Prostate gland (tissue), 2 donors: ENCODE measurements at regions not wholly inside any gene's neighbourhood (a gene's known extent, or its start where the extent isn't known, plus 50 kb on each side); places are given as distances from the start of the nearest gene placed in this dataset.

Experiments used
- DNase-seq: peaks from one replicate; pipeline ENCODE4 v3.0.0-alpha.2; 2019; ENCODE audit warnings: low spot score
- H3K27ac ChIP-seq, 2 donors: fragments of 200-600 bp; sonication (generic); 2 replicates each; pipeline ENCODE4 v1.5.1; 2017 to 2019
- H3K27me3 ChIP-seq: fragments of 200-600 bp; sonication (generic); replicated peaks from 2 replicates; pipeline ENCODE4 v1.5.1; 2019; ENCODE audit not compliant: insufficient read depth
- H3K36me3 ChIP-seq, 2 donors: fragments of 200-600 bp; sonication (generic); 1 replicate in 1 of 2; 2 replicates in 1 of 2; pipeline versions ENCODE4 v1.5.1 to v1.8.1; 2017 to 2019
- H3K4me1 ChIP-seq: fragments of 200-600 bp; sonication (generic); replicated peaks from 2 replicates; pipeline ENCODE4 v1.5.1; 2019
- H3K4me3 ChIP-seq, 2 donors: fragments of 200-600 bp; sonication (generic); 2 replicates each; pipeline ENCODE4 v1.5.1; 2017 to 2019
- H3K9me3 ChIP-seq: fragments of 200-600 bp; sonication (generic); 2 replicates; pipeline ENCODE4 v1.5.1; 2017
- POLR2A ChIP-seq: fragments of 450-650 bp; IDR thresholded peaks from one replicate; pipeline ENCODE4 v1.6.1; 2016; ENCODE audit warnings: antibody characterized with exemption, mild to moderate bottlenecking
- POLR2AphosphoS5 ChIP-seq: sonication (generic); formaldehyde crosslinking; IDR thresholded peaks from one replicate; pipeline ENCODE4 v1.6.1; 2017; ENCODE audit warnings: antibody characterized with exemption
- WGBS: methylation state at CpG from one replicate; pipeline ENCODE4 v1.1.5; 2018; 5-methylcytosine and 5-hydroxymethylcytosine counted together
- intact Hi-C: fragments of 100-400 bp; cut with DNase I; formaldehyde crosslinking; loops from one replicate; pipeline ENCODE4 v1.14.2; 2022
- TF ChIP-seq, protein P1 (sequence below), 4 experiments: fragments of 200-600 bp in 2 of 4; fragments of 450-650 bp in 2 of 4; sonication (generic) in 2 of 4; IDR thresholded peaks; 1 replicate in 3 of 4; 2 replicates in 1 of 4; pipeline ENCODE4 v1.5.1; 2016 to 2019; ENCODE audit warnings: antibody characterized with exemption in 4 of 4, mild to moderate bottlenecking in 2 of 4, moderate library complexity in 2 of 4

DNA sequence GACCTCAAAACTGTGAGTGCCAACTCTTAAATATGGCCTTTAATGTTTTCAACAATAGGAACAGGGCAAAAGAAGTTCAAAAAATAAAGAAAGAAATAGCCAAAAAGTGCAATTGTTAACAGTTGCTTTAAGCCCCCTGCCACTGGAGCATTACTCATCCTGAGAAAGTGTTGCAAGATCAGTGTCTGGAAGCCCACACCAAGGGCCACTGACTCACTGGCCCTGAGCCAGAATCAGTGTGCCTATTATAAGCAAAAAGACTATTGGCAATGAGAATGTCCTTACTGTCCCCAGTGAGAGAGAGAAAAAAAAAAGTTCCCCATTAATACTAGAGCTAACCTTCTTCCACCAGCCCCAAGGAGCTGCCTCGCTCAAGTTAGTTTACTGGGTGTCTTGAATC lies 480.1 kb upstream of the ZNF385D start:
- H3K9me3 ChIP-seq = no peaks in the 10 kb centered on the region
- no peaks in the 10 kb centered on the region for H3K36me3 ChIP-seq
- intact Hi-C loops = no loop called here
- H3K4me1 ChIP-seq = no peaks in the 10 kb centered on the region
- WGBS = 89% methylated on average over 1 of the region's 1 CpG
- no peak for DNase-seq
- no peak overlapping the region for H3K4me3 ChIP-seq
- TF ChIP-seq, protein P1, sequence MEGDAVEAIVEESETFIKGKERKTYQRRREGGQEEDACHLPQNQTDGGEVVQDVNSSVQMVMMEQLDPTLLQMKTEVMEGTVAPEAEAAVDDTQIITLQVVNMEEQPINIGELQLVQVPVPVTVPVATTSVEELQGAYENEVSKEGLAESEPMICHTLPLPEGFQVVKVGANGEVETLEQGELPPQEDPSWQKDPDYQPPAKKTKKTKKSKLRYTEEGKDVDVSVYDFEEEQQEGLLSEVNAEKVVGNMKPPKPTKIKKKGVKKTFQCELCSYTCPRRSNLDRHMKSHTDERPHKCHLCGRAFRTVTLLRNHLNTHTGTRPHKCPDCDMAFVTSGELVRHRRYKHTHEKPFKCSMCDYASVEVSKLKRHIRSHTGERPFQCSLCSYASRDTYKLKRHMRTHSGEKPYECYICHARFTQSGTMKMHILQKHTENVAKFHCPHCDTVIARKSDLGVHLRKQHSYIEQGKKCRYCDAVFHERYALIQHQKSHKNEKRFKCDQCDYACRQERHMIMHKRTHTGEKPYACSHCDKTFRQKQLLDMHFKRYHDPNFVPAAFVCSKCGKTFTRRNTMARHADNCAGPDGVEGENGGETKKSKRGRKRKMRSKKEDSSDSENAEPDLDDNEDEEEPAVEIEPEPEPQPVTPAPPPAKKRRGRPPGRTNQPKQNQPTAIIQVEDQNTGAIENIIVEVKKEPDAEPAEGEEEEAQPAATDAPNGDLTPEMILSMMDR (IDR thresholded peaks at IDR 0.05) = no peak
- TF ChIP-seq POLR2AphosphoS5 (no peak), POLR2A (no peak)
- no peak overlapping the region for H3K27ac ChIP-seq
- no peaks in the 10 kb centered on the region for H3K27me3 ChIP-seq

DNA sequence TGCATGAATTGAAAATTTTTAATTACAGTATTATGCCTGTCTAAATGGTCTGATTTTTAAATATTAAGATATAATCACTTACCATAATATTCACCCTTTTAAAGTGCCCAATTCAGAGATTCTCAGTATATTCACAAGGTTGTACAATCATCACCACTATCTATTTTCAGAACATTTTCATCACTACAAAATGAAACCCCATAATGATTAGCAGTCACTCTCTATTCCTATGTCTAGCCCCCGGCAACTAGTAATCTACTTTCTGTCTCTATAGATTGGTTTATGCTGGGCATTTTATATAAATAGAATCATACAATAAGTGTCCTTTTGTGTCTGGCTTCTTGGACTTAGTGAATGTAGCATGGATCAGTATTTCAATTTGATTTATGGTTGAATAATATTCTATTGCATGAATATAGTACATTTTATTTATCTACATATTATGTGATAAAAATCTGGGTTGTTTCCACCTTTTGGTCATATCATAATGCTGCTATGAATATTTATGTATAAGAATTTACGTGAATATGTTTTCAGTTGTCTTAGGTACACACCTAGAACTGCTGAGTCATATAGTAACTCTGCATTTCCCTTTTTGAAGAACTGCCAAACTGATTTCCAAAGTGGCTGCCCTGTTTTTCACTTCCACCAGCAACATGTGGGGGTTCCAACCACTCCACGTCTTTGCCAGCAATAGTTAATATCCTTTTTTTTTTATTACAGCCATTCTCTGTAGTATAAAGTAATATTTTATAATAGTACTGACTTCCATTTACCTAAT lies 485.7 kb upstream of the ZNF385D start:
- 68% methylated on average over 3 of the region's 3 CpGs for WGBS
- H3K4me1 ChIP-seq = no peaks in the 10 kb centered on the region
- H3K9me3 ChIP-seq = no peaks in the 10 kb centered on the region
- H3K4me3 ChIP-seq = no peak overlapping the region
- intact Hi-C loops = no loop called here
- no peaks in the 10 kb centered on the region for H3K36me3 ChIP-seq
- no peaks in the 10 kb centered on the region for H3K27me3 ChIP-seq
- TF ChIP-seq POLR2AphosphoS5 = no peak
- TF ChIP-seq POLR2A = no peak
- TF ChIP-seq, protein P1 (IDR thresholded peaks at IDR 0.05) = no peak
- no peak for DNase-seq
- no peak overlapping the region for H3K27ac ChIP-seq

DNA sequence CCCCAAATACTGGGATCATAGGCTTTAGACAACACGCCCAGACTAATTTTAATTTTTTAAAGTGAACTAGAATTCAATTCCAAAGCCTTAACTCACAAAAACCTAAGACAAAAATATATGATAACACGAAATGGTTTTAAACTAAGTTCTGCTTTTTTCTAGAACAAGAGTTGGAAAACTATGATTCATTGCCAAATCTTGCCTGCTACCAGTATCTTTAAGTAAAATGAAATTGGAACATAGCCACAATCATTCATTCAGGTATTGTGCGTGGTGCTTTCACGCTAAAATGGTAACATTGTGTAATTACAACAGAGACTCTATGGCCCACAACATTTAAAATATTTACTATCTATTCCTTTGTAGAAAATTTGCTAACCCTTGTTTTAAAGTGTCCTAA lies 488.0 kb upstream of the ZNF385D start:
- H3K4me3 ChIP-seq = no peak overlapping the region
- no peak overlapping the region for H3K27ac ChIP-seq
- no peaks in the 10 kb centered on the region for H3K9me3 ChIP-seq
- H3K4me1 ChIP-seq = no peaks in the 10 kb centered on the region
- DNase-seq = no peak
- no peak for TF ChIP-seq POLR2AphosphoS5
- no peak for TF ChIP-seq POLR2A
- TF ChIP-seq, protein P1 (IDR thresholded peaks at IDR 0.05) = no peak
- H3K27me3 ChIP-seq = no peaks in the 10 kb centered on the region
- WGBS = 51% methylated on average over 4 of the region's 4 CpGs
- intact Hi-C loops = no loop called here
- no peaks in the 10 kb centered on the region for H3K36me3 ChIP-seq

DNA sequence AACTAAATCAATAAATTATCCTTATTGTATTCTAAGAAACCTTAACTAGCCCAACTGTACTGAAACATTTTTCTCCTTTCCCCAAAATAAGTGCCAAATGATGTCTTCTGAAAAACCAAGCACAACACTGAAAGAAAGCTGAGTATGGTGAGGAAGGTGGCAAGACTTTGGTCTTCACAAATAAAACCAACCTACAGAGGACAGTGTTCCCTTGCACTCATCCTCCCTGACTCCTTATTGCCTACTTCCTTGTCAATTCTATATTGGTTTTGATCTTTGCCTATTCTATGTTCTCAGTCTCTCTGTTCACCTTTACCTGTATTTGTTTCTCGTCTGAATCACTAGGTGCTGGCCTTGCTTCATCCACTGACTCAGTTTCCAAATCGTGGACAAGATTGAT lies 490.1 kb upstream of the ZNF385D start:
- 91% methylated on average over 2 of the region's 2 CpGs for WGBS
- intact Hi-C loops = no loop called here

More for the DNA sequence above, 490.1 kb upstream of the ZNF385D start:
- no peaks in the 10 kb centered on the region for H3K36me3 ChIP-seq
- H3K4me1 ChIP-seq = no peaks in the 10 kb centered on the region
- H3K4me3 ChIP-seq = no peak overlapping the region
- TF ChIP-seq, protein P1 (IDR thresholded peaks at IDR 0.05) = no peak
- TF ChIP-seq POLR2AphosphoS5 (no peak), POLR2A (no peak)
- DNase-seq = no peak
- no peak overlapping the region for H3K27ac ChIP-seq
- H3K9me3 ChIP-seq = no peaks in the 10 kb centered on the region
- H3K27me3 ChIP-seq = no peaks in the 10 kb centered on the region
